ENCODE measurements at regions not wholly inside any gene's neighbourhood (a gene's known extent, or its start where the extent isn't known, plus 50 kb on each side); places are given as distances from the start of the nearest gene placed in this dataset.

DNA sequence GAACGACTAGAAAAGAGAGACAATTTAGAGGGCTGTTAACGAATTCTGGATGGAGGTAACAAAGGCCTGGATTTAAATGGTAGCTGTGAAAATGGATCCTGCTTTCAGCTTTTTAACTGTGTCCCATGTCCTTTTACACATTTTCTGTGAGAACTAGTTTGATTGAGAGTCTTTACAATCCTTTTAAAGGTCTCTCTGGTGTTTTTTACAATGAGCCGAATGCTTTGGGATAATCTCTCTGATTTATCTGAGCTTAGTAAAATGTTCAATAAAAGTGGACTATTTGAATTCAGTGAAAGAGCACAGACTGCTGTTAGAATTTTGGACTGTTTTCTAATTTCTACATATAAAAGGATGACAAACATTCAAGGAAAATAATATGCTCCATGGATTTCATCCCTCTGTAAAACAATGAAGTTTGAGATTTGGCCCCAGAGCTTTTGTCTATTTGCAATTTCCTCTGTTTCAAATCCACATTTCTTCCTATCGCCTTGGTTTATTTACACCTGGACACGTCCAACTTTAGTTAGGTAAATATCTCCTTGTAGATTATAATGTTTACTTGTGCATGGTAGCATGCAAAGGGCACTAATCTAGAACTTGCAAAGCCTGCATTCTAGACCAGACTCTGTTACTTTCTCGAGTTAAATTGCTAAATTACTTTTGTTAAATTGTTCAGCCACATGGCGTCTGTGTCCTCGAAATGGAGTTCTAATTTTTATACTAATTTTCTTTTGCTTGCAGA is 871.0 kb upstream of the CITED2 start:
- no peaks in the 10 kb centered on the region for H3K9me3 Mint-ChIP-seq (ENCODE audit: unreplicated experiment)

DNA sequence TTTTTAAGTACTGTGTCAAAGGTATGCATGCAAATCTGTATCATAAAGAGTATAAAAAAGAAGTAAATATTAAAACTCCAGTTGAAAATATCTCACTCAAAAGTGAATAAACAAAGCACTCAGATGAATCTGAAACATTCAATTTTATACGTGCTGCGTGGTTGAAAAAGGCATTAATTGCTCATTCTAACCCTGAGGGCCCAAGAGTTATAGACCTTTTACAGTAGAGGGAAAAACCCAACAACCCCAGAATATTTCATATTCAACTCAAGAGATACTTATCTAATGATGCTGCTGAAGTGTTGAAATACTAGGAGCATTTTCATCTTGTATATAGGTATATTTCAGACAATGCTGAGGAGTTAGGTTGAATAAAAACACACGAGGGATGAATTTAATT is 862.8 kb upstream of the CITED2 start:
- no peaks in the 10 kb centered on the region for H4K20me1 ChIP-seq (ENCODE audit: insufficient read depth, low read length)
- H3K36me3 Mint-ChIP-seq (ENCODE audit: low read depth, unreplicated experiment): no peaks in the 10 kb centered on the region
- H3K27me3 Mint-ChIP-seq (ENCODE audit: low read depth, unreplicated experiment): no peaks in the 10 kb centered on the region
- FAIRE-seq (no peak), DNase-seq (ENCODE audit: low read depth) (no peak)
- H3K4me1 ChIP-seq (ENCODE audit: insufficient read depth, low read length): no peaks in the 10 kb centered on the region
- no peaks in the 10 kb centered on the region for H3K27me3 ChIP-seq (ENCODE audit: insufficient read depth, low read length)
- H3K79me2 ChIP-seq (ENCODE audit: insufficient read depth, low read length): no peaks in the 10 kb centered on the region
- H3K4me1 Mint-ChIP-seq (ENCODE audit: low read depth, unreplicated experiment): no peaks in the 10 kb centered on the region
- no peaks in the 10 kb centered on the region for H3K36me3 ChIP-seq (ENCODE audit: insufficient read depth, low read length)
- no peak overlapping the region for H3K27ac ChIP-seq (ENCODE audit: low read depth, low read length)
- no peak overlapping the region for H3K4me3 Mint-ChIP-seq (ENCODE audit: unreplicated experiment)
- no peak overlapping the region for H3K4me3 ChIP-seq (ENCODE audit: insufficient read depth, low read depth, low read length)
- TF ChIP-seq, protein P1, sequence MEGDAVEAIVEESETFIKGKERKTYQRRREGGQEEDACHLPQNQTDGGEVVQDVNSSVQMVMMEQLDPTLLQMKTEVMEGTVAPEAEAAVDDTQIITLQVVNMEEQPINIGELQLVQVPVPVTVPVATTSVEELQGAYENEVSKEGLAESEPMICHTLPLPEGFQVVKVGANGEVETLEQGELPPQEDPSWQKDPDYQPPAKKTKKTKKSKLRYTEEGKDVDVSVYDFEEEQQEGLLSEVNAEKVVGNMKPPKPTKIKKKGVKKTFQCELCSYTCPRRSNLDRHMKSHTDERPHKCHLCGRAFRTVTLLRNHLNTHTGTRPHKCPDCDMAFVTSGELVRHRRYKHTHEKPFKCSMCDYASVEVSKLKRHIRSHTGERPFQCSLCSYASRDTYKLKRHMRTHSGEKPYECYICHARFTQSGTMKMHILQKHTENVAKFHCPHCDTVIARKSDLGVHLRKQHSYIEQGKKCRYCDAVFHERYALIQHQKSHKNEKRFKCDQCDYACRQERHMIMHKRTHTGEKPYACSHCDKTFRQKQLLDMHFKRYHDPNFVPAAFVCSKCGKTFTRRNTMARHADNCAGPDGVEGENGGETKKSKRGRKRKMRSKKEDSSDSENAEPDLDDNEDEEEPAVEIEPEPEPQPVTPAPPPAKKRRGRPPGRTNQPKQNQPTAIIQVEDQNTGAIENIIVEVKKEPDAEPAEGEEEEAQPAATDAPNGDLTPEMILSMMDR (IDR thresholded peaks at IDR 0.05; ENCODE audit: insufficient read depth, low read depth, low read length): no peak
- no peak for TF ChIP-seq EZH2 (IDR thresholded peaks at IDR 0.05; ENCODE audit: insufficient read depth, low read length)
- H3K27ac Mint-ChIP-seq (ENCODE audit: unreplicated experiment): no peak overlapping the region
- no peaks in the 10 kb centered on the region for H3K9me3 ChIP-seq (ENCODE audit: insufficient read depth, low read depth, low read length)
- no peak overlapping the region for H3K9ac ChIP-seq (ENCODE audit: low read length)
- no peak overlapping the region for H2AFZ ChIP-seq (ENCODE audit: low read depth, low read length)
- peaks cover 20% of the 10 kb centered on the region for H3K9me3 Mint-ChIP-seq (ENCODE audit: unreplicated experiment)
- H3K4me2 ChIP-seq (ENCODE audit: low read length): no peak overlapping the region

More for the DNA sequence above, 871.0 kb upstream of the CITED2 start:
- Histone ChIP-seq H3K27ac (ENCODE audit: low read depth, low read length) (no peak overlapping the region), H4K20me1 (ENCODE audit: insufficient read depth, low read length) (no peaks in the 10 kb centered on the region), H2AFZ (ENCODE audit: low read depth, low read length) (no peak overlapping the region), H3K4me2 (ENCODE audit: low read length) (no peak overlapping the region), H3K9ac (ENCODE audit: low read length) (no peak overlapping the region), H3K79me2 (ENCODE audit: insufficient read depth, low read length) (no peaks in the 10 kb centered on the region), H3K9me3 (ENCODE audit: insufficient read depth, low read depth, low read length) (no peaks in the 10 kb centered on the region), H3K4me3 (ENCODE audit: insufficient read depth, low read depth, low read length) (no peak overlapping the region), H3K27me3 (ENCODE audit: insufficient read depth, low read length) (no peaks in the 10 kb centered on the region), H3K4me1 (ENCODE audit: insufficient read depth, low read length) (no peaks in the 10 kb centered on the region), H3K36me3 (ENCODE audit: insufficient read depth, low read length) (no peaks in the 10 kb centered on the region)
- no peak overlapping the region for H3K4me3 Mint-ChIP-seq (ENCODE audit: unreplicated experiment)
- H3K4me1 Mint-ChIP-seq (ENCODE audit: low read depth, unreplicated experiment): no peaks in the 10 kb centered on the region
- H3K36me3 Mint-ChIP-seq (ENCODE audit: low read depth, unreplicated experiment): no peaks in the 10 kb centered on the region
- no peak overlapping the region for H3K27ac Mint-ChIP-seq (ENCODE audit: unreplicated experiment)
- FAIRE-seq (no peak), DNase-seq (ENCODE audit: low read depth) (no peak)
- no peaks in the 10 kb centered on the region for H3K27me3 Mint-ChIP-seq (ENCODE audit: low read depth, unreplicated experiment)
- TF ChIP-seq, protein P1 (IDR thresholded peaks at IDR 0.05; ENCODE audit: insufficient read depth, low read depth, low read length): no peak
- TF ChIP-seq EZH2 (IDR thresholded peaks at IDR 0.05; ENCODE audit: insufficient read depth, low read length): no peak

DNA sequence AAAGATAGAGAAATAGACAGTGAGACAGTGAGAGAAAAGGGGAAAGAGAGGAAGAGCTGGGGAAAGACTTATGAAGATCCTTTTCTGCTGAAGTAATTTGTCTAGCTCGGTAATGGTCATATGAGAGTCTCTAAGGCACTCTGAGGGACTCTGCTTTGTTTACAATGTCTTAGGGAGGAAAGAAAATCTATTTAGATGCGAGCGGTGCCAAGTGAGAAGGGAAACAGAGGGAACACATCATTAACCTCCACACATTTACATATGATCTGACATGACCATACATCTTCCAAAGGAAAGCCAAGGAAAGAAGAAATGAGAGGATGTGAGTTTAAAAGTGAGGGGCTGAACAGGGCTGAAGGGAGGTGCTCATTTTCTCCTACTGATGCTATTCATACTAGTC is 862.3 kb upstream of the CITED2 start:
- DNase-seq (ENCODE audit: low read depth) (no peak), FAIRE-seq (no peak)
- H3K4me1 ChIP-seq (ENCODE audit: insufficient read depth, low read length): no peaks in the 10 kb centered on the region
- H3K79me2 ChIP-seq (ENCODE audit: insufficient read depth, low read length): no peaks in the 10 kb centered on the region
- no peaks in the 10 kb centered on the region for H3K36me3 Mint-ChIP-seq (ENCODE audit: low read depth, unreplicated experiment)
- H3K27ac ChIP-seq (ENCODE audit: low read depth, low read length): no peak overlapping the region
- no peaks in the 10 kb centered on the region for H3K4me1 Mint-ChIP-seq (ENCODE audit: low read depth, unreplicated experiment)
- no peaks in the 10 kb centered on the region for H3K27me3 ChIP-seq (ENCODE audit: insufficient read depth, low read length)
- H2AFZ ChIP-seq (ENCODE audit: low read depth, low read length): no peak overlapping the region
- peaks cover 24% of the 10 kb centered on the region for H3K9me3 Mint-ChIP-seq (ENCODE audit: unreplicated experiment)
- H3K9me3 ChIP-seq (ENCODE audit: insufficient read depth, low read depth, low read length): no peaks in the 10 kb centered on the region
- no peaks in the 10 kb centered on the region for H3K36me3 ChIP-seq (ENCODE audit: insufficient read depth, low read length)
- no peaks in the 10 kb centered on the region for H4K20me1 ChIP-seq (ENCODE audit: insufficient read depth, low read length)
- H3K27me3 Mint-ChIP-seq (ENCODE audit: low read depth, unreplicated experiment): no peaks in the 10 kb centered on the region
- no peak overlapping the region for H3K4me2 ChIP-seq (ENCODE audit: low read length)
- no peak overlapping the region for H3K27ac Mint-ChIP-seq (ENCODE audit: unreplicated experiment)
- H3K4me3 Mint-ChIP-seq (ENCODE audit: unreplicated experiment): no peak overlapping the region
- no peak overlapping the region for H3K9ac ChIP-seq (ENCODE audit: low read length)
- H3K4me3 ChIP-seq (ENCODE audit: insufficient read depth, low read depth, low read length): no peak overlapping the region
- TF ChIP-seq EZH2 (IDR thresholded peaks at IDR 0.05; ENCODE audit: insufficient read depth, low read length): no peak
- TF ChIP-seq, protein P1 (IDR thresholded peaks at IDR 0.05; ENCODE audit: insufficient read depth, low read depth, low read length): no peak
